ENCODE measurements at regions not wholly inside any gene's neighbourhood (a gene's known extent, or its start where the extent isn't known, plus 50 kb on each side); places are given as distances from the start of the nearest gene placed in this dataset.

DNA sequence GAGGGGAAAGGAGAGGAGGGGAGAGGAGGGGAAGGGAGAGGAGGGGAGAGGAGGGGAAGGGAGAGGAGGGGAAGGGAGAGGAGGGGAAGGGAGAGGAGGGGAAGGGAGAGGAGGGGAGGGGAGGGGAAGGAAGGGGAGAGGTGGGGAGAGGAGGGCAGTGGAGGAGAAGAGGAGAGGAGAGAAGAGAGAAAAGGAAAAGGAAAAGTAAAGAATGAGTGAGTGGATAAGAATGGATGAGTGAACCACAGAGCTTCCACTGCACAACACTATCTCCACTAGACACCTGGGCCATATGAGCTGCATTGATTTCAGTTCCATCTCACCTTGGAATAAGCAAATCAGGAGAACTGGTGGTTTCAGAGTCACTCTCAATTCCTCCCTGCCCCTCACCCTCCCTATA is 204.1 kb upstream of the TOX3 start:
- no peak for TF ChIP-seq ESRRA (IDR thresholded peaks at IDR 0.05; ENCODE audit: low read length)
- no peak for TF ChIP-seq NFYB (IDR thresholded peaks at IDR 0.05; ENCODE audit: insufficient read depth, low read depth, low read length)

All from GM12878 (cell line).